Hepatocyte (in vitro differentiated cells): ENCODE measurements at regions not wholly inside any gene's neighbourhood (a gene's known extent, or its start where the extent isn't known, plus 50 kb on each side); places are given as distances from the start of the nearest gene placed in this dataset.
"Not testable (repeated sequence)": the region's sequence is repeated elsewhere in the genome, so short reads cannot be mapped to it uniquely, and the experiment has no call there.

Source experiments
- DNase-seq: peaks from one replicate; pipeline ENCODE4 v3.0.0-alpha.2; 2016; ENCODE audit warnings: low spot score
- H2AFZ ChIP-seq: fragments of 200-600 bp; sonication (generic); 2 replicates; pipeline ENCODE4 v1.6.0; 2016; ENCODE audit warnings: antibody characterized with exemption, mild to moderate bottlenecking
- H3K27ac ChIP-seq: fragments of 200-600 bp; sonication (generic); 2 replicates; pipeline ENCODE4 v1.5.1; 2016; ENCODE audit warnings: mild to moderate bottlenecking
- H3K27me3 ChIP-seq: fragments of 200-600 bp; sonication (generic); 2 replicates; pipeline ENCODE4 v1.6.1; 2016
- H3K36me3 ChIP-seq: fragments of 200-600 bp; sonication (generic); replicated peaks from 2 replicates; pipeline ENCODE4 v1.5.1; 2016; ENCODE audit warnings: low read depth; ENCODE audit not compliant: insufficient read depth
- H3K4me1 ChIP-seq: fragments of 200-600 bp; sonication (generic); 2 replicates; pipeline ENCODE4 v1.5.1; 2016; ENCODE audit warnings: mild to moderate bottlenecking, moderate library complexity; ENCODE audit not compliant: insufficient read depth
- H3K4me2 ChIP-seq: fragments of 200-600 bp; sonication (generic); 2 replicates; pipeline ENCODE4 v1.6.0; 2016
- H3K4me3 ChIP-seq: fragments of 200-600 bp; sonication (generic); 2 replicates; pipeline ENCODE4 v1.5.1; 2016; ENCODE audit warnings: mild to moderate bottlenecking
- H3K79me2 ChIP-seq: fragments of 200-600 bp; sonication (generic); 2 replicates; pipeline ENCODE4 v1.6.0; 2017; ENCODE audit warnings: mild to moderate bottlenecking
- H3K9me2 ChIP-seq: fragments of 200-600 bp; sonication (generic); replicated peaks from 2 replicates; pipeline ENCODE4 v1.6.0; 2017; ENCODE audit warnings: mild to moderate bottlenecking; ENCODE audit not compliant: insufficient read depth
- H3K9me3 ChIP-seq: fragments of 200-600 bp; sonication (generic); 2 replicates; pipeline ENCODE4 v1.5.1; 2016; ENCODE audit warnings: low read depth, mild to moderate bottlenecking
- H4K20me1 ChIP-seq: fragments of 200-600 bp; sonication (generic); 2 replicates; pipeline ENCODE4 v1.6.0; 2016; ENCODE audit warnings: mild to moderate bottlenecking; ENCODE audit not compliant: insufficient read depth, poor library complexity, severe bottlenecking
- EZH2 ChIP-seq: fragments of 200-600 bp; sonication (generic); IDR thresholded peaks from 2 replicates; pipeline ENCODE4 v1.6.1; 2016; ENCODE audit warnings: antibody characterized with exemption, mild to moderate bottlenecking, borderline replicate concordance
- EZH2phosphoT487 ChIP-seq: fragments of 200-600 bp; sonication (generic); IDR thresholded peaks from one replicate; pipeline ENCODE4 v1.6.1; 2018; ENCODE audit warnings: antibody characterized with exemption, mild to moderate bottlenecking, low read depth, moderate library complexity; ENCODE audit not compliant: unreplicated experiment, severe bottlenecking
- WGBS: methylation state at CpG from one replicate; pipeline ENCODE4 v1.1.6; 2016; ENCODE audit warnings: low lambda C conversion rate; ENCODE audit errors: missing lambda C conversion rate; 5-methylcytosine and 5-hydroxymethylcytosine counted together
- TF ChIP-seq, protein P1 (sequence below): fragments of 200-600 bp; sonication (generic); IDR thresholded peaks from 2 replicates; pipeline ENCODE4 v1.5.1; 2016; ENCODE audit warnings: antibody characterized with exemption, mild to moderate bottlenecking; ENCODE audit not compliant: poor library complexity

DNA sequence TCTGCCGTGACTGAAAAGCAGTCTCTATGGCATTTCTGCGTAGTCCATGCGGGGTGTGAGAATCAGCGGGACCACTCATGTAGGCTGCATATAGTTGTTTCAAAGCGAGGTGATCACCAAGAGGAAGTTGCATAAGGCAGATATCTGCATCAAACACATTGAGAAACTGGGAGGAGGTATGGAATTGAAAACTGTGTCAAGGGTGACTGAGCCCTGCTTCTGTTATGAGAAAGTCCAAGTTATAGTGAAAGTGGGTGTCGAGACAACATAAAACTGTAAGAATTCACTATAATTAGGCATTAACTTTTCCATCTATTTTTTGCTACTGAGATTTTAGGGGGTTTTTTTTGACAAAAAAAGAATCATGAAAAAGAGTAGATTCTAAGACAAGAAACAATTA, 109.3 kb downstream of the ZIC1 start:
- no peaks in the 10 kb centered on the region for H3K4me1 ChIP-seq
- H4K20me1 ChIP-seq: no peaks in the 10 kb centered on the region
- no peak overlapping the region for H3K4me3 ChIP-seq
- H3K79me2 ChIP-seq: no peaks in the 10 kb centered on the region
- H3K9me2 ChIP-seq: no peaks in the 10 kb centered on the region
- DNase-seq: no peak
- H3K4me2 ChIP-seq: no peak overlapping the region
- no peak overlapping the region for H3K27ac ChIP-seq
- peaks cover 3% of the 10 kb centered on the region for H3K27me3 ChIP-seq
- H3K36me3 ChIP-seq: no peaks in the 10 kb centered on the region
- WGBS: 92% methylated on average over 6 of the region's 6 CpGs
- H2AFZ ChIP-seq: no peak overlapping the region
- no peaks in the 10 kb centered on the region for H3K9me3 ChIP-seq
- TF ChIP-seq EZH2: no peak
- TF ChIP-seq, protein P1, sequence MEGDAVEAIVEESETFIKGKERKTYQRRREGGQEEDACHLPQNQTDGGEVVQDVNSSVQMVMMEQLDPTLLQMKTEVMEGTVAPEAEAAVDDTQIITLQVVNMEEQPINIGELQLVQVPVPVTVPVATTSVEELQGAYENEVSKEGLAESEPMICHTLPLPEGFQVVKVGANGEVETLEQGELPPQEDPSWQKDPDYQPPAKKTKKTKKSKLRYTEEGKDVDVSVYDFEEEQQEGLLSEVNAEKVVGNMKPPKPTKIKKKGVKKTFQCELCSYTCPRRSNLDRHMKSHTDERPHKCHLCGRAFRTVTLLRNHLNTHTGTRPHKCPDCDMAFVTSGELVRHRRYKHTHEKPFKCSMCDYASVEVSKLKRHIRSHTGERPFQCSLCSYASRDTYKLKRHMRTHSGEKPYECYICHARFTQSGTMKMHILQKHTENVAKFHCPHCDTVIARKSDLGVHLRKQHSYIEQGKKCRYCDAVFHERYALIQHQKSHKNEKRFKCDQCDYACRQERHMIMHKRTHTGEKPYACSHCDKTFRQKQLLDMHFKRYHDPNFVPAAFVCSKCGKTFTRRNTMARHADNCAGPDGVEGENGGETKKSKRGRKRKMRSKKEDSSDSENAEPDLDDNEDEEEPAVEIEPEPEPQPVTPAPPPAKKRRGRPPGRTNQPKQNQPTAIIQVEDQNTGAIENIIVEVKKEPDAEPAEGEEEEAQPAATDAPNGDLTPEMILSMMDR: no peak
- TF ChIP-seq EZH2phosphoT487: no peak

DNA sequence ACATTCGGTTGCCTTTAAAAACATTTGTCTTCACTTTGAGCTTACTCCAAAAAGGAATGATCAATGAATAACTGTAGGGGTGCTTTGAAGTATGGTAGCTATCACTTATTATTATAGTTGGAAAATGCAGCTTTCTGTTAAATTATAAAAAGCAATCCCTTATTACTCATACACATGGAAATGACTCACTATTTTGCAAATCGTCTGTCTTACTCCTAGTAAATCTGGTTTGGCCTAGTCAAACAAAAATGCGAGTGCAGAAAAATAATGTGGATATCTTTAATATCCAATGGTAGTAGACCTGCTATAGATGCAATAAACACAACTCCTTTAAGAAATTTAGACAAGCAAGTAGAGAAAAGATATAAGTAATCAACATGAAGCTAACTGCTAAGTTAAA, 112.5 kb downstream of the ZIC1 start:
- Histone ChIP-seq H4K20me1 (no peaks in the 10 kb centered on the region), H3K4me2 (no peak overlapping the region), H3K79me2 (no peaks in the 10 kb centered on the region), H3K4me1 (no peaks in the 10 kb centered on the region), H3K4me3 (no peak overlapping the region), H3K9me2 (no peaks in the 10 kb centered on the region), H3K36me3 (no peaks in the 10 kb centered on the region), H2AFZ (no peak overlapping the region), H3K9me3 (no peaks in the 10 kb centered on the region), H3K27me3 (no peaks in the 10 kb centered on the region), H3K27ac (no peak overlapping the region)
- WGBS: 84% methylated on average over 3 of the region's 3 CpGs
- TF ChIP-seq EZH2phosphoT487 (no peak), EZH2 (no peak)
- TF ChIP-seq, protein P1: no peak
- DNase-seq: no peak

DNA sequence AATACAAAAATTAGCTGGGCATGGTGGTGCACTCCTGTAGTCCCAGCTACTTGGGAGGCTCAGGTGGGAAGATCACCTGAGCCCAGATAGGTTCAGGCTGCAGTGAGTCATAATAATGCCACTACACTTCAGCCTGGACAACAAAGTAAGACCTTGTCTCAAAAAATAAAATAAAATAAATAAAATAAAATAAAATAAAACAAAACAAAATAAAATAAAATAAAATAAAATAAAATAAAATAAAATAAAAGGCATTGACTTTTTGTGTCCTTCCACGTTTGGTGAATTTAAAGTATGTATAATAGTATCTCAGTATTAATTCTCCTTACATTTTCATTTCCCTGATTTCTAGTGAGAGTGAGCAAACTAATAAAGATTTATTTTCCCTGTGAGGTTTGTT, 113.6 kb downstream of the ZIC1 start:
- H3K79me2 ChIP-seq, H3K27me3 ChIP-seq, H3K4me1 ChIP-seq, H3K4me2 ChIP-seq, H3K27ac ChIP-seq, DNase-seq, H3K9me3 ChIP-seq, H3K4me3 ChIP-seq, H3K9me2 ChIP-seq, H4K20me1 ChIP-seq, H3K36me3 ChIP-seq, H2AFZ ChIP-seq: not testable (repeated sequence)
- WGBS: 63% methylated on average over 1 of the region's 1 CpG

DNA sequence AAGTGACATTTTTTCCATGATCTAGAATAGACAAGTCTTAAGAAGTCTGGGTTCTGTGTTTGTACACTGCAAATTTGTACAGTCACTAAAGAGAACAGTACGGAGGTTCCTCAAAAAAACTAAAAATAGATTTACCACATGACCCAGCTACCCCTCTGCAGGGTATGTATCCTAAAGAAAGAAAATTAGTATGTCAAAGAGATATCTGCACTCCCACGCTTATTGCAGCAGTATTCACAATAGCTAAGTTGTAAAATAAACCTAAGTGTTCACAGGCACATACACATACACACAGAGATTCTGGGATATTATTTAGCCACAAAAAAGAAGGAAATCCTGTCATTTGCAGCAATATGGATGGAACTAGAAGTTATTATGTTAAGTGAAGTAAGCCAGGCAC, 120.4 kb downstream of the ZIC1 start:
- 90% methylated on average over 2 of the region's 2 CpGs for WGBS
- H3K36me3 ChIP-seq: no peaks in the 10 kb centered on the region
- H3K27me3 ChIP-seq: no peaks in the 10 kb centered on the region
- H3K79me2 ChIP-seq: no peaks in the 10 kb centered on the region
- no peak overlapping the region for H3K4me3 ChIP-seq
- no peaks in the 10 kb centered on the region for H3K9me3 ChIP-seq
- no peak overlapping the region for H3K27ac ChIP-seq
- H2AFZ ChIP-seq: no peak overlapping the region
- H3K4me1 ChIP-seq: no peaks in the 10 kb centered on the region
- H4K20me1 ChIP-seq: no peaks in the 10 kb centered on the region
- no peak for DNase-seq
- no peak overlapping the region for H3K4me2 ChIP-seq
- TF ChIP-seq EZH2phosphoT487: no peak
- no peak for TF ChIP-seq EZH2
- TF ChIP-seq, protein P1: no peak
- no peaks in the 10 kb centered on the region for H3K9me2 ChIP-seq
